Astrocyte (in vitro differentiated cells and primary cell): ENCODE measurements at regions not wholly inside any gene's neighbourhood (a gene's known extent, or its start where the extent isn't known, plus 50 kb on each side); places are given as distances from the start of the nearest gene placed in this dataset.

Source experiments
- CTCF ChIP-seq: IDR thresholded peaks from 2 replicates; pipeline ENCODE4 v1.5.1; 2011; ENCODE audit warnings: low read depth, mild to moderate bottlenecking, inconsistent platforms, low read length, moderate library complexity; ENCODE audit not compliant: insufficient read depth
- EZH2 ChIP-seq: IDR thresholded peaks from 2 replicates; pipeline ENCODE4 v1.6.1; 2012; ENCODE audit warnings: mild to moderate bottlenecking, low read length, inconsistent platforms; ENCODE audit not compliant: insufficient read depth

- TF ChIP-seq CTCF (no peak), EZH2 (no peak)
Measured at GRCh38 chr1:106675558-106675957, 380.9 kb upstream of the PRMT6 start.
